ENCODE measurements at regions not wholly inside any gene's neighbourhood (a gene's known extent, or its start where the extent isn't known, plus 50 kb on each side); places are given as distances from the start of the nearest gene placed in this dataset.

DNA sequence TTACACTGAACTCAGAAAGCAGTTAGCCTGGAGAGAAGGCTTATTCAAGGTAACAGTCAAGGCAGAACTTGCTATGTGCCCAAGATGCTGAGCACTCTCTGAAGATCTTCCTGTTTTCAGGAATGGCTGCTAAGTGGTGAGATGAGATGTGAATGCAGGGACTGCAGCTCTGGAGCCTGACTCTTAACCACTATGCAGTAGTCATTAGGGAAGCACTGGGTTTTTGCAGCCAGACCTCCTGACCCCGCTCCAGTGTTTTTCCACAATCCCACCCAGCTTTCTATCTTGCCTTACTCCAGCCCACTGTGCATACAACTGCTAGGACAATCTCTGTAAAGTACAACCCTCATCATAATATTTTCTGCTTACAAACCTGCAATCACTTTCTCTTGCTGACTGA lies 95.2 kb upstream of the LNX1 start:
- TF ChIP-seq, protein P1, sequence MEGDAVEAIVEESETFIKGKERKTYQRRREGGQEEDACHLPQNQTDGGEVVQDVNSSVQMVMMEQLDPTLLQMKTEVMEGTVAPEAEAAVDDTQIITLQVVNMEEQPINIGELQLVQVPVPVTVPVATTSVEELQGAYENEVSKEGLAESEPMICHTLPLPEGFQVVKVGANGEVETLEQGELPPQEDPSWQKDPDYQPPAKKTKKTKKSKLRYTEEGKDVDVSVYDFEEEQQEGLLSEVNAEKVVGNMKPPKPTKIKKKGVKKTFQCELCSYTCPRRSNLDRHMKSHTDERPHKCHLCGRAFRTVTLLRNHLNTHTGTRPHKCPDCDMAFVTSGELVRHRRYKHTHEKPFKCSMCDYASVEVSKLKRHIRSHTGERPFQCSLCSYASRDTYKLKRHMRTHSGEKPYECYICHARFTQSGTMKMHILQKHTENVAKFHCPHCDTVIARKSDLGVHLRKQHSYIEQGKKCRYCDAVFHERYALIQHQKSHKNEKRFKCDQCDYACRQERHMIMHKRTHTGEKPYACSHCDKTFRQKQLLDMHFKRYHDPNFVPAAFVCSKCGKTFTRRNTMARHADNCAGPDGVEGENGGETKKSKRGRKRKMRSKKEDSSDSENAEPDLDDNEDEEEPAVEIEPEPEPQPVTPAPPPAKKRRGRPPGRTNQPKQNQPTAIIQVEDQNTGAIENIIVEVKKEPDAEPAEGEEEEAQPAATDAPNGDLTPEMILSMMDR (conservative IDR thresholded peaks at IDR 0.05 in 1 of 2, IDR thresholded peaks at IDR 0.05 in 1 of 2; ENCODE audit: extremely low read depth in 1 of 2, insufficient read depth in 1 of 2, low read depth in 1 of 2, low read length in 2 of 2), result no peak
- TF ChIP-seq EZH2 (IDR thresholded peaks at IDR 0.05; ENCODE audit: borderline replicate concordance, low read length), result no peak

All from mammary epithelial cell (primary cell).